ENCODE measurements at regions not wholly inside any gene's neighbourhood (a gene's known extent, or its start where the extent isn't known, plus 50 kb on each side); places are given as distances from the start of the nearest gene placed in this dataset.
A peak's percentile ranks its signal among the peaks of the same experiment; 100 is the strongest.

DNA sequence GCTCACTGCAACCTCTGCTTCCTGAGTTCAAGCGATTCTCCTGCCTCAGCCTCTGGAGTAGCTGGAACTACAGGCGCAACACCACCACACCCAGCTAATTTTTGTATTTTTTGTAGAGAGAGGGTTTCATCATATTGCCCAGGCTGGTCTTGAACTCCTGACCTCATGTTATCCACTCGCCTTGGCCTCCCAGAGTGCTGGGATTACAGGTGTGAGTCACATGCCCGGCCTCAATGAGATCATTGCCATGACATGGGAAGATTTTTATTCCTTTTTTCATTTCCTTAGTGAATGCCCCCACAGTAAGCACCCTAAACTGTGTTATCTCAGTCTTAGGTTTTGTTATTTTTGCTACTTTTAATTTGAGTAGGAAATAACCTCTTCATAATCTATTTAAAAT is 977.9 kb downstream of the BRINP3 start:
- DNase-seq, result no peak

- DNase-seq, result no peak
These were observed 976.9 kb downstream of the BRINP3 start for GRCh38 chr1:189500778-189501177.

DNA sequence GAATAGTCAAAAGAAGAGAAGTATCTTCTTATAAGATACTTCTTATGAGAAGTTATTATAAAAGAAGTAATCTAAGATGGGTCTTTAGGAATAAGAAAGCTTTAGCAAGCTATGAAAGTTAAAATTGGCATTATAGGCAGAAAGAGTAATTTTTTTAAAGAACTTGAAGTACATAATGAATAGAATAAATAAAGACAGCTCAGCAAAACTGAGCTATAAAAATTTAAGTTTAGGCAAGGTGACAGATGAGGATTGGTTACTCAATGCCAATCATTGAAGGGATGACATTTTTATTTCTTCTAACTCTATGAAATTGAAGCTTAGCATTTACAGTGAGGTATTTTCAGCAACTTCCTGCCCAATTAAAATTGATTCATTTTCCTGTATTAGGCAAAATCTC is 966.8 kb downstream of the BRINP3 start:
- DNase-seq, result no peak

GRCh38 chr1:189513091-189513490 is 964.6 kb downstream of the BRINP3 start:
- no peak for DNase-seq

DNA sequence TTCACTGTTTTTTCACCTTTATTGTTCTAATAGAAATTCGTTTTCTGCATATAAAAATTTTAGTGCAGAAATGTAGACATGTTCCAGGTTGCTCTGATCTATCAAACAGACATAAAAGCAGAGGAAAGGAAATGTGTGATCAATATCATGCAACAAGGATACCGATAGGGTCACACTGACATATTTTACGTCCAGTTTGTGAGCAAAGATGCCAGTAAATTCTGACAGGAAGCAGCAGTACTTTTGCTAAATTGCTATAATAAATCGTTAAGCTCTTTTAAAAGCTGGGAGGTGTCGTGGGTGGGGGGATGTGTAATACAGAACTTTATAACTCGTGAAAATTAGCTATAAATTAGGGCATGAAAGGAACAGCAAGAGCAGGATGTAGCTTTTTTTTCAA is 955.2 kb downstream of the BRINP3 start:
- DNase-seq, result no peak

GRCh38 chr1:189524501-189524900 is 953.2 kb downstream of the BRINP3 start:
- no peak for DNase-seq

- DNase-seq, result no peak
These were observed 947.5 kb downstream of the BRINP3 start for GRCh38 chr1:189530162-189530561.

- no peak for DNase-seq
These were observed 939.4 kb downstream of the BRINP3 start for GRCh38 chr1:189538271-189538670.

GRCh38 chr1:189550498-189550897 is 927.2 kb downstream of the BRINP3 start:
- no peak for DNase-seq

GRCh38 chr1:189563784-189564183 is 913.9 kb downstream of the BRINP3 start:
- DNase-seq, result no peak

GRCh38 chr1:189567890-189568289 is 909.8 kb downstream of the BRINP3 start:
- DNase-seq, result no peak

GRCh38 chr1:189596197-189596596 is 881.5 kb downstream of the BRINP3 start:
- no peak for DNase-seq

DNA sequence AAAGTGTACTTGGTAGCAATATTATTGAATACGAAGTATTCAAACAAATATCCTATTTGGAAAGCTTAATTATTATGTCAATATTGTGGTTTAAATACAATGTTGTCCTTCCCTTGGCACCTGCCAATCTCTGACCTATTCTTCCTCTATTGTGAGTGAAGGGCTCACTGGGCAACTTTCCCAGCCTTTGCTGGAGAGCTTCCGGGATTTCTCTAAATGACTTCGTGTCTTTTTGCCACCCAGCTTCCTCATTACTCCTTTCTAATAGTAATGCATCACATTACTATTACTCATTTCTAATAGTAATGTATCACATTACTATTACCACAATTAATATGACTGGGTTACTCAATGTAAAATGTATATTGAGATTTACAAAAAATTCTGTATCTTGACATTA is 880.6 kb downstream of the BRINP3 start:
- peak; percentile 93 for DNase-seq

GRCh38 chr1:189605226-189605625 is 872.4 kb downstream of the BRINP3 start:
- DNase-seq, result no peak

- no peak for DNase-seq
These were observed 871.6 kb downstream of the BRINP3 start for GRCh38 chr1:189606047-189606446.

DNA sequence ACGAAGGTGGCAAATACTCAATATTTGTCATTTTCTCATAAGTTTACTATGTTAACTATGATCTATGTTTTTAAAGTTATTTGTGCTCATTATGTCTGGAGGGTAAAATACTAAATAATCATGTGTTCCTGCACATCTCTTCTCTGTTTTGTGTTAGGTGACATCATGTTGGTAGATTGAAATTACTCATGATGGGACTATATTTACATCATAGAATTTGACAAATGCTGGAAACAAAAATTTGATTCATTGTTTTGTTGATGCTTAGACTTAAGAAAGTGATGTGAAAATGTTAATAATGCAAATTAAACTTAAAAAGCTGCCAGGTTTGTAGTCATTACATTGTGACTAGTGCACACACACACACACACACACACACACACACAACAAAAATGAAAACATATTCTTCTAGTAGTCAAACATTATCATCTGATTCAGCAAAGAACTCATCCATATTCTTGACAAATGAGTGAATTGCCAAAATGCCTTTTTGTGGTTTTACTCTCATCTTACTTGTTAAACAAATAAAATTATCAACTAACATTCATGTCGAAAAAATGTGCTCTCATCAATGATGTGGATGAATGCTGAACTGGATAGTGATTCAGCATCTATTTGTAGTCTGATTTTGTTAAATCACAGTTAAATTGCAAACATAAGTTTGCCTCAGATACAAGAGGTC is 870.7 kb downstream of the BRINP3 start:
- DNase-seq, result no peak

GRCh38 chr1:189607477-189608096 is 870.1 kb downstream of the BRINP3 start:
- DNase-seq, result no peak

- no peak for DNase-seq
These were observed 868.5 kb downstream of the BRINP3 start for GRCh38 chr1:189609167-189609566.

GRCh38 chr1:189616893-189617292 is 860.8 kb downstream of the BRINP3 start:
- DNase-seq, result no peak

- DNase-seq, result peak; percentile 17
These were observed 857.9 kb downstream of the BRINP3 start for GRCh38 chr1:189619682-189620332.

DNA sequence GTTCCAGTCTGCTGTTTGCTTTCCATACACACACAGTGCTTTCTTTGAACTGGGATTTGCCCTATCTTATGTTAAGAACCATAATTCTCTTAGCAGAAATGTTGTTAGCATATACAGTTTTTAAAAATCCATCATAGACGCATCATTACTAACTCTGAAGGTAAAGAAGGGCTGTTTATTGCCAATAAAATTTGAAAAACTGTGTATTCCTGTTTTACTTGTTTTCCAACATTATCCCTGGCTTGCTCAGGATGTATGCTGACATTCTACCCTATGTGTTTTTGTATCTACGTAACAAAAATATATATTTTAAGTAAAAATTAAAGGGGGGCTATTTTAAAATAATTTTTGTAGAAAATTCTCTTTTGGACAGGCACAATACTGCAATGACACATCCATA is 857.2 kb downstream of the BRINP3 start:
- no peak for DNase-seq

DNA sequence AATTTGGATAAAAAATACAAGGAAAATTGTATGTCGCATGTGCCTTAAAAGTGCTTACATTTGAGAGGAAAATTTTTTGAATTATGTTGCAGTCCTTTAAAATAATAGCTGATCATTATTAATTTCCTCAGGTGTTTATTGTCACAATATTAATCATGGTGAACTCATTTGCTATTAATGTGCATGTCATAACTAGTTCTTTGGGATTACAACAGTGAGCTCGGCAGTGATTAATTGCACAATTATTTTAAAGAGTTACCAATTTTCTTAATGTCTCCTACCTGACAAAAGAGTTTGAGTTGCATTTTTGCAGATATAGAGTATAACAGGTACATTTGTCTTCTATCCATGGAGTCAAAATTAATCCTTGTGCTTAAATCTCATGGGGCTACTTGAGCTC is 854.3 kb downstream of the BRINP3 start:
- DNase-seq, result no peak

DNA sequence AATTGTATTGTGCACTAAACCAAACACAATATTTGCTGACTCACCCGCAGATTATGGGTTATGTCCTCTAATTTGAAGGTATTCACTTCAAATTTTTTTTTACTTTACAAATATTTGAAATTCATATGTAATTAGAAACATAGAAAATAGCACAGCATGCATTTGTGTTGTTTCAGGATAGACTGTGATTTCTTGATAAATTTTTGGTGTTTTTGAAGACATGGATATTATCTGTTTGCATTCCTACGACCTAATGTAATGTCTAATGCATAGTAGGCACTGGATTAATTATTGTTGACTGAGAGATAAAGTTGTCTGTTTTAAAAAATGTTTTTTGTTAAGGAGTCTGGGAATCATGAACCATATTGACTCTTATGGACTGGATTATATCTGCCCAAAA is 850.2 kb downstream of the BRINP3 start:
- no peak for DNase-seq

DNA sequence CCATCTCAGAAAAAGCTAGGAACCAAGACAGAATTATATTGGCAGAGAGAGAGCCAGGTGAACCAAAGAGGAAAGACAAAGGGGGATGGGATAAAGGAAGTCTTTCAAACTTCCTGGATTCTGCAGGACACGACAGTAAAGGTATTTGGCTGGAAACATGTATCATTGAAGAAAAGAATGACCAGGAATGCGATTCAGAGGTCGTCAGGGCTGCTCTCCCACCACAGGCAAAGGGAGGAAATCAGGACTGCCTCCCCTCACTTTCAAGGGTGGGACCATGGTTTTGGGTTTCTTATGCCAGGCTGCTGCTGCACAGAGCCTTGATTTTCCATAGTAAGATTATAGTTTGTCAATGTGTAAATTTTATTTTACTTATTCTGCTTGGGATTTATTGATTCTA is 848.8 kb downstream of the BRINP3 start:
- DNase-seq, result no peak

GRCh38 chr1:189633658-189634057 is 844.0 kb downstream of the BRINP3 start:
- DNase-seq, result no peak
